ENCODE measurements at regions not wholly inside any gene's neighbourhood (a gene's known extent, or its start where the extent isn't known, plus 50 kb on each side); places are given as distances from the start of the nearest gene placed in this dataset.

GRCh38 chr11:69355959-69356702 lies 62.2 kb downstream of the MYEOV start:
- Histone ChIP-seq H3K23ac (ENCODE audit: insufficient read length) (no peak overlapping the region), H3K79me1 (ENCODE audit: low read depth, low read length) (no peaks in the 10 kb centered on the region), H3K4me2 (ENCODE audit: insufficient read depth in 1 of 2, low read depth in 2 of 2, low read length in 2 of 2) (no peak overlapping the region), H3K36me3 (ENCODE audit: control insufficient read depth in 2 of 4, insufficient read depth in 4 of 4, low read length in 3 of 4) (no peaks in the 10 kb centered on the region), H4K5ac (ENCODE audit: insufficient read length, low read depth, low read length) (no peak overlapping the region), H3K14ac (ENCODE audit: insufficient read length) (no peak overlapping the region), H3K23me2 (ENCODE audit: low read depth, low read length) (peaks cover 2% of the 10 kb centered on the region; the same call in 1 of the 2 replicates), H4K20me1 (replicated peaks in 1 of 2; ENCODE audit: control insufficient read depth in 1 of 2, insufficient read depth in 2 of 2, low read length in 2 of 2) (no peaks in the 10 kb centered on the region), H2AFZ (ENCODE audit: low read length) (0 out of 2 replicates have a peak overlapping the region, but pooled peaks have one; percentile 0), H2BK20ac (ENCODE audit: low read length) (no peak overlapping the region), H3K27ac (ENCODE audit: low read depth, low read length) (no peak overlapping the region), H4K91ac (replicated peaks; ENCODE audit: insufficient read length, low read length) (no peak overlapping the region), H3K56ac (replicated peaks; ENCODE audit: insufficient read length, low read depth, low read length) (no peak overlapping the region), H2BK120ac (replicated peaks; ENCODE audit: low read depth, low read length) (no peak overlapping the region), H3K9me3 (ENCODE audit: insufficient read depth in 2 of 2, low read depth in 1 of 2, low read length in 1 of 2) (peaks cover 4 to 7% of the 10 kb centered on the region in 2 experiments; a peak in 2 of 4 replicates), H3K18ac (ENCODE audit: extremely low read depth, low read length) (no peak overlapping the region), H3K27me3 (replicated peaks in 1 of 4; ENCODE audit: control insufficient read depth in 3 of 4, extremely low read depth in 1 of 4, insufficient read depth in 3 of 4, low read length in 3 of 4) (no peaks in the 10 kb centered on the region), H3K9ac (replicated peaks in 1 of 4; ENCODE audit: extremely low read depth in 1 of 4, low read depth in 3 of 4, low read length in 3 of 4) (no peak overlapping the region), H2BK15ac (ENCODE audit: low read length) (0 out of 2 replicates have a peak overlapping the region, but pooled peaks have one; percentile 5), H3K4me1 (replicated peaks in 1 of 4; ENCODE audit: control insufficient read depth in 3 of 4, insufficient read depth in 4 of 4, low read length in 3 of 4) (peaks cover 0 to 3% (median 0%) of the 10 kb centered on the region in 4 experiments; a peak in 1 of 7 replicates), H2BK5ac (ENCODE audit: low read depth, low read length) (no peak overlapping the region), H3K4ac (replicated peaks; ENCODE audit: insufficient read length, low read depth, low read length) (no peak overlapping the region), H4K8ac (ENCODE audit: extremely low read depth, insufficient read depth, low read length) (no peak overlapping the region), H3K79me2 (ENCODE audit: control insufficient read depth in 1 of 2, insufficient read depth in 2 of 2, low read length in 2 of 2) (no peaks in the 10 kb centered on the region), H2BK12ac (ENCODE audit: low read depth, low read length) (peak overlapping the region; percentile 43; the same call in 1 of the 2 replicates), H2AK5ac (ENCODE audit: low read depth, low read length) (0 out of 2 replicates have a peak overlapping the region, but pooled peaks have one; percentile 56), H3K4me3 (ENCODE audit: extremely low read depth in 1 of 4, insufficient read depth in 2 of 4, low read depth in 3 of 4, low read length in 4 of 4) (no peak overlapping the region)
- no peak for DNase-seq (ENCODE audit: low read depth in 1 of 2, low spot score in 2 of 2)
- CTCF ChIA-PET (ENCODE audit: partially characterized antibody), result interaction anchor here (1.1 to 1.5 kb wide), 2 partner anchors 179 to 314 kb away, joined by 3 read pairs; no protein-coding TSS in a partner anchor
- no peak for FAIRE-seq
- TF ChIP-seq NRF1 (IDR thresholded peaks at IDR 0.05; ENCODE audit: low read depth, low read length) (no peak), BACH1 (IDR thresholded peaks at IDR 0.05; ENCODE audit: low read length) (no peak), CREB1 (IDR thresholded peaks at IDR 0.05) (no peak), ZNF274 (IDR thresholded peaks at IDR 0.05; ENCODE audit: borderline replicate concordance, extremely low read depth, low read length) (no peak), BCL11A (IDR thresholded peaks at IDR 0.05; ENCODE audit: low read depth in 2 of 2, low read length in 2 of 2) (no peak), RBBP5 (IDR thresholded peaks at IDR 0.05; ENCODE audit: borderline replicate concordance, low read depth, low read length) (no peak), CBX8 (IDR thresholded peaks at IDR 0.05; ENCODE audit: borderline replicate concordance, low read depth, low read length) (no peak), ATF2 (IDR thresholded peaks at IDR 0.05; ENCODE audit: low read length) (no peak), GTF2F1 (IDR thresholded peaks at IDR 0.05; ENCODE audit: borderline replicate concordance, low read depth, low read length) (no peak), TAF1 (IDR thresholded peaks at IDR 0.05; ENCODE audit: low read depth, low read length) (no peak)
- WGBS, 2 experiments (ENCODE audit: extremely low coverage in 1 of 2, insufficient coverage in 1 of 2, insufficient read length in 1 of 2, insufficient replicate concordance in 2 of 2, low coverage in 1 of 2, low lambda C conversion rate in 2 of 2, missing lambda C conversion rate in 1 of 2), result 79 to 83% methylated on average over 1 to 8 of the region's 8 CpGs
- POLR2A ChIA-PET (ENCODE audit: partially characterized antibody), result interaction anchor here (1.1 to 1.5 kb wide), 2 partner anchors 14 to 300 kb away, joined by 3 read pairs; no protein-coding TSS in a partner anchor

Measured in H1 (cell line).